Ascending aorta (tissue), 2 donors: ENCODE measurements at regions not wholly inside any gene's neighbourhood (a gene's known extent, or its start where the extent isn't known, plus 50 kb on each side); places are given as distances from the start of the nearest gene placed in this dataset.

Experiments
- DNase-seq, 2 donors: peaks; one replicate each; pipeline ENCODE4 v3.0.0-alpha.2; 2019; ENCODE audit warnings: low spot score in 2 of 2
- H3K27ac ChIP-seq, 2 donors: fragments of 200-600 bp; sonication (generic); one replicate each; pipeline ENCODE4 v1.5.1; 2016 to 2017; ENCODE audit warnings: mild to moderate bottlenecking in 1 of 2
- H3K27me3 ChIP-seq: fragments of 200-600 bp; sonication (generic); one replicate; pipeline ENCODE4 v1.5.1; 2017
- H3K36me3 ChIP-seq, 2 donors: fragments of 200-600 bp; sonication (generic); one replicate each; pipeline ENCODE4 v1.5.1; 2016
- H3K4me1 ChIP-seq, 2 donors: fragments of 200-600 bp; sonication (generic); one replicate each; pipeline ENCODE4 v1.5.1; 2016 to 2017; ENCODE audit warnings: mild to moderate bottlenecking in 1 of 2
- H3K4me3 ChIP-seq, 2 donors: fragments of 200-600 bp; sonication (generic); one replicate each; pipeline ENCODE4 v1.5.1; 2016 to 2017; ENCODE audit warnings: mild to moderate bottlenecking in 1 of 2
- H3K9me3 ChIP-seq, 2 donors: fragments of 200-600 bp; sonication (generic); one replicate each; pipeline ENCODE4 v1.5.1; 2016
- CTCF ChIP-seq, 3 experiments: fragments of 200-600 bp in 2 of 3; fragments of 450-650 bp in 1 of 3; sonication (generic) in 2 of 3; IDR thresholded peaks; one replicate each; pipeline ENCODE4 v1.5.1; 2016 to 2019; ENCODE audit warnings: antibody characterized with exemption in 3 of 3, mild to moderate bottlenecking in 1 of 3, moderate library complexity in 1 of 3
- intact Hi-C: fragments of 100-400 bp; cut with DNase I; formaldehyde crosslinking; loops from one replicate; pipeline ENCODE4 v1.15.1; 2023

GRCh38 chr12:91781114-91781513 lies 364.5 kb downstream of the BTG1 start:
- no peaks in the 10 kb centered on the region for H3K9me3 ChIP-seq
- H3K27me3 ChIP-seq = no peaks in the 10 kb centered on the region
- no peak for DNase-seq
- H3K4me1 ChIP-seq = no peaks in the 10 kb centered on the region
- intact Hi-C loops = no loop called here
- H3K27ac ChIP-seq = no peak overlapping the region
- no peak for TF ChIP-seq CTCF (IDR thresholded peaks at IDR 0.05)
- no peaks in the 10 kb centered on the region for H3K36me3 ChIP-seq
- H3K4me3 ChIP-seq = no peak overlapping the region

GRCh38 chr12:91778938-91779400 lies 366.7 kb downstream of the BTG1 start:
- H3K9me3 ChIP-seq = no peaks in the 10 kb centered on the region
- peak in 1 of 2 donors; percentile 63 for DNase-seq
- intact Hi-C loops = no loop called here

GRCh38 chr12:91778091-91778832 lies 367.4 kb downstream of the BTG1 start:
- H3K27ac ChIP-seq = no peak overlapping the region
- no peak for DNase-seq
- intact Hi-C loops = no loop called here
- no peaks in the 10 kb centered on the region for H3K36me3 ChIP-seq
- H3K9me3 ChIP-seq = no peaks in the 10 kb centered on the region
- H3K4me3 ChIP-seq = no peak overlapping the region
- TF ChIP-seq CTCF (IDR thresholded peaks at IDR 0.05) = no peak
- H3K4me1 ChIP-seq = no peaks in the 10 kb centered on the region
- H3K27me3 ChIP-seq = no peaks in the 10 kb centered on the region

More at GRCh38 chr12:91778938-91779400, 366.7 kb downstream of the BTG1 start:
- Histone ChIP-seq H3K4me1 (no peaks in the 10 kb centered on the region), H3K27me3 (no peaks in the 10 kb centered on the region), H3K4me3 (no peak overlapping the region), H3K36me3 (no peaks in the 10 kb centered on the region), H3K27ac (no peak overlapping the region)
- TF ChIP-seq CTCF (IDR thresholded peaks at IDR 0.05) = no peak

- no peaks in the 10 kb centered on the region for H3K4me1 ChIP-seq
- no peak for DNase-seq
- intact Hi-C loops = no loop called here
- H3K9me3 ChIP-seq = no peaks in the 10 kb centered on the region
- H3K27ac ChIP-seq = no peak overlapping the region
- no peak overlapping the region for H3K4me3 ChIP-seq
- no peaks in the 10 kb centered on the region for H3K36me3 ChIP-seq
- no peaks in the 10 kb centered on the region for H3K27me3 ChIP-seq
- no peak for TF ChIP-seq CTCF (IDR thresholded peaks at IDR 0.05)
These were observed 368.2 kb downstream of the BTG1 start for GRCh38 chr12:91777268-91777992.

- no peaks in the 10 kb centered on the region for H3K36me3 ChIP-seq
- intact Hi-C loops = no loop called here
- H3K27ac ChIP-seq = no peak overlapping the region
- DNase-seq = no peak
- H3K27me3 ChIP-seq = no peaks in the 10 kb centered on the region
- H3K9me3 ChIP-seq = no peaks in the 10 kb centered on the region
- no peaks in the 10 kb centered on the region for H3K4me1 ChIP-seq
- TF ChIP-seq CTCF (IDR thresholded peaks at IDR 0.05) = no peak
- peak overlapping the region; percentile 16 to 30 for H3K4me3 ChIP-seq
These were observed 371.2 kb downstream of the BTG1 start for GRCh38 chr12:91774434-91774921.
